Keratinocyte (primary cell): ENCODE measurements at regions not wholly inside any gene's neighbourhood (a gene's known extent, or its start where the extent isn't known, plus 50 kb on each side); places are given as distances from the start of the nearest gene placed in this dataset.

Experiments
- CTCF ChIP-seq, 3 experiments: IDR thresholded peaks in 1 of 3; conservative IDR thresholded peaks in 1 of 3; optimal IDR thresholded peaks in 1 of 3; 2 replicates in 2 of 3; 3 replicates in 1 of 3; pipeline versions ENCODE3 to v1.5.1; 2011; ENCODE audit warnings: low read length in 3 of 3, mild to moderate bottlenecking in 3 of 3, moderate library complexity in 2 of 3, control low read depth in 1 of 3, inconsistent platforms in 1 of 3; ENCODE audit not compliant: insufficient read depth in 2 of 3; ENCODE audit errors: extremely low read depth in 1 of 3
- EZH2 ChIP-seq: IDR thresholded peaks from one replicate; pipeline ENCODE4 v1.6.1; 2012; ENCODE audit warnings: inconsistent platforms, mild to moderate bottlenecking, low read length, moderate library complexity

DNA sequence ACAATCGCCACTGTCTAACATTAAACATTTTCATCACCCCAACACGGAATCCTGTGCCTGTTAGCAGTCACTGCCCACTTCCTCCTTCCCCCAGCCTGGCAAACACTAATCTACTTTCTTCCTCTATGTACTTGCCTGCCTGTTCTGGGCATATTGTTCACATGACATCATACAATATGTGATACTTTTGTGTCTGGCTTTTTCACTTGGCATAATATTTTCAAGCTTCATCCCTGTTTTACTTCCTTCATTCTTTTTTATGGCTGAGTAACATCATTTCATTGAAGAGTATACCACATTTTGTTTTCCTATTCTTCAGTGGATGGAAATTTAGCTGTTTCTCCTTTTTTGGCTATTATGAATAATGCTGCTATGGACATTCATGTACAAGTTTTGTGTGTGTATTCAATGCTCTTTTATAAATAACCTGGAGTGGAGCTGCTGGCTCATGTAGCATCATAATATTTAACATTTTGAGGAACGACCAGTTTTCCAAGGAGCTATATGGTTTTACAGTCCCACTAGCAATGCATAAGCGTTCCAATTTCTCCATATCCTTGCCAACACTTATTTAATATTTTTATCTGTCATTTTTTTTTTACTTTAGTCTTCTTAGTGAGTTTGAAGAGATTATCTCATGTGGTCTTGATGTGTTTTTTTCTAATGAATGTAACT, 360.1 kb downstream of the HDGFL1 start:
- TF ChIP-seq CTCF (optimal IDR thresholded peaks at IDR 0.05 in 1 of 3, IDR thresholded peaks at IDR 0.05 in 1 of 3, conservative IDR thresholded peaks at IDR 0.05 in 1 of 3; ENCODE audit: extremely low read depth in 1 of 3, insufficient read depth in 2 of 3, low read length in 3 of 3) (no peak), EZH2 (no peak)
